ENCODE measurements at regions not wholly inside any gene's neighbourhood (a gene's known extent, or its start where the extent isn't known, plus 50 kb on each side); places are given as distances from the start of the nearest gene placed in this dataset.
A peak's percentile ranks its signal among the peaks of the same experiment; 100 is the strongest.

DNA sequence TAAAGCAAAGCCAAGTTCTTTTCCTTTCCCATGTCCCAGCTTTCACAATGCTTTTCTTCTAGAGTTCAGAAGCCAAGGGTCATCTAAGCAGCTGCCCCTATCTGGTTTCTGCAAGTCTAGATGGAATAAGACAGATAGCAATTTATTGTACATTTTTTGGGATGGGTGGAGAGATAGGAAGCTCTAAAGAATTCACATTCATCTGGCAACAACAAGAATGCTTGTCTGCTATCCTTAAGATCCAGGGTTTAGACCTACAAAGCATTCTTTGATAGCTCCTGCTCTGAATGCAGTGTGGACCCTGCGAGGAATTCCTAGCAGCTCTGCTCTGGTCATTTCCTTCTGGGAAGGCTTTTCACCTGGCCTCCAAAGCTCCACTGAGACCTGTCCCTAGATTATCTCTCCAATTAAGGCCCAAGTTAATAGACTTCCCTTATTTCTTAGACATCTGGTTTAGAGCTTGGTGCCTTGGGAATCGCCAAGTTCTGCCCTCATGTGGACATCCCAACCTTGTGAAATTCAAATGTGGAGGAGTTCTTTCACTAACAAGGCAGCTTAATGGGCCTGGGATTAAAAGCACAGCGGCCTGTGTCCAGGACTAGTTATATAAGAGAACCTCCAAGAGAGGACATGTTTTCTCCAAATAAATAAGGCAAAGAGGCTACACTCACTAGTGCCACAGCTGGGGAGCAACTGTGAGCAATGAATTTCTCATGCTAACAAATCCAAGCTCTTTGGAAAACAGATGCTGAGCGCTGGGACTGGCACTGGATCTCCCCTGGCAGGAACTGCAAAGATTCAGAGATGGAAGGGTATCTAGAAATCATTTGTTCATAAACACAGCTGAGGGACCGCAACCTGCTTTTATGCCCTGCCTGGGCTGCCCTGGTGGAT lies 384.5 kb upstream of the DDHD1 start:
- no peak for DNase-seq

DNA sequence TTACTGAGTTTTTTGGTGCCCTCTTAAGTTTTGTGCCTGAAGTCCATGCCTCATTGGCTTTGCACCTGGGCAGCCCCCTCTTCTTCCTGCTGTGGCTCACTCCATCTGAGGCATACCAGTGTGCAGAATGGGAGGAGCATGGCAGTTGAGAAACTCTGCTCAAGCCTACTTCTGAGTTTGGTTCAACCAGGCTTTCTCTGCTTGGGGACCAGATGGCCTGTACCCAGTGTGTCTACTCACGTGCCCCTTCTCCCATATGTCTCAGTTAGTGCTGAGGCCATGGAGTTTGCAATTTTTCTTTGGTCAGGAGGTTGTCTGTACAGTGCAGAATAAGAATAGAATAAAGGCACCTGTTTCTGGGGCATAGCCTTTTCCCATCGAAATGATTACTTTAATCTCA lies 383.3 kb upstream of the DDHD1 start:
- no peak for DNase-seq

DNA sequence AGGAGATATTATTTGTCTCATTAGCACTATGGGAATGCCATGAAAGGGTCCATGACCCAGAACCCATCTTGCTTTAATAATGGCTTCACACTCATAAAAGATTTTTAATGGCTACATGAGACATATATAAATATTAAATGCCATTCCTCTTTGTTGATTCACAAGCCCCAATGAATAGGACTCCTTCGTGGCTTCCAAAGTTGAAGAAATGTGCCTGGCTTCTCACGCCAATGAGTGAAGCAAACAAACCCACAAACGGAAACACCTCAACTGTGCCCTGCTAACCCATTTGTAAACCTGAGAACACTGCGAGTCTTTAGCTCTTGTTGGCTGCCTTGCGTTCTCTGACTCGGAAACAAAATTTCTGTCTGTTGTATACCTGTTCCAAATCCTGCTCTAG lies 381.7 kb upstream of the DDHD1 start:
- no peak for DNase-seq

DNA sequence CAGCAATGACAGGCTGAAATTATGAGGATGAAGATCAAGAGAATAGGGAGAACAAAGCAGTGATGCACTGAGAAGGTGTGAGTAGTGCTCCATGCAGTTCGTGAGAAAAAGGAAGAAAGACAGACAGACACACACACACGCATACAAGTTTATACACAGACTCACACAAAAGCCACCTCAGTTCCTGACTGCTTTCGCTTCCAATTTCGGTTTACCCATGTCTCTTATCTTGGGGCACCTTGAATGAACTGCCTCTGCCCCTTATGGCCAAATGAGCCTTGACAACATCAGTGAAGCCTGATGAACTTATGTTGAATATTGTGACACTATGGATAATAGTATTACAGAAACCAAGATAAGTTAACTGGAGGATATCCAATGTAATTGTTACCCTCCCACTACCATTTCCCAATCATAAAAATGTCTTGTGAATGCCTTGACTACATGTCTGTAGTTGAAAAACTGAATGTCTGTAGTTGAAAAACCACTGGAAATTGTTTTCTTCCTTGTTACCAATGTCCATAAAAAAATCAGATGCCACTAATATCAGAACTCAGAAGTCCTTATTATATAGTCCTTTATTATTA lies 380.4 kb upstream of the DDHD1 start:
- DNase-seq: no peak

DNA sequence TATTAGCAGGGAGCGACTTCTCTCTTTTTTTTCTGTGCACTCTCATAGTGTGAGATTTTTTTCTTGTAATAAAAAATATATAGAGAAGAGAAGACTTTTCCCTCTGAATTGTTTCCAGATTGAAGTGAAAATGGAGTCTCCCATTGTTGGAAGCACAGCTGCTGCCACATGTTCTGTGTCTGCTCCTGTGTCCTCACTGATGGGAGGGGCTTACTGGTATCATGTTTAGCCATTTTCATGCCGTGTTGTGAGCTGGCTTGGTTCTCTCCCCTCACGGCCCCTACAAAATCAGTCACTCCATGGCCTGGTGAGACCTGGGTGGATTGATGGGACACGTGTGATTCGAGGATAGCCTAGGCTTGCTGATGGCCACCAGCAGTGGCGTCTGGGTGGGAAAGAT lies 379.7 kb upstream of the DDHD1 start:
- DNase-seq: no peak

DNA sequence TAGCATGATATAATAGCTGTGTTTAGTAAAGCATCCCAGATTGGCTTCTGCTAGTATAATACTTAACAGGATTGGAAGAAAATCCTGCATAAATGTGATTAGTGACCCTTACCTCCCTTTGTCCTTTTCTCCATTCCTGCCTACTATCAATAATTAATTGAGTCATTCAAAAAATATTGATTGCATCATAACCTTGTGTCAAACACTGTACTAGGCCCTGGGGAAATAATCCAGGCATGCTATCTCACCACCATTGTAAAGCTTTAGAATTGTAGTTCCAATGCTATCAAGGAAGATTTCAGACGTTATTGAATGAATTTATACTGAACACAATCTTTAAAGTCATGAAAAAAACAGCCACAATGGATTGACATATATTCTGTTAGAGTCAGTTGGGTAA lies 378.6 kb upstream of the DDHD1 start:
- DNase-seq: no peak

DNA sequence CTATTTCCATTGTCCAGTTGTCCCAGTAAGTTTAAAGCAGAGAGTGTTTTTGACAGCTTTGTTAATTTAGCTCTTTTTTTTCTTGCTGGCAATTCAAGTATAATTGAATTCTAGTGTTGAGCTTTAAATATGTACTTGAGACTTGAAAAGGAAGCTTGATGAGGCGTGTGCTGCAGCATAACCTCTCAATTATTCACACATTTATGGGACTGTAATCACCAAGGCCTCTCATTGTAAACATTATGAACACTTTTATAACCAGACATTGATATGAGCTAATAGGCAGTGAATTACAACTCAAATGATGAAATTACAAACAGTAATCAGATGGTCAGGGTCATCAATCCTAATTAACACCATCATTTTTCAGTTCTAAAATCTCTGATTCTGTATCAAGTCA lies 378.0 kb upstream of the DDHD1 start:
- DNase-seq: no peak

DNA sequence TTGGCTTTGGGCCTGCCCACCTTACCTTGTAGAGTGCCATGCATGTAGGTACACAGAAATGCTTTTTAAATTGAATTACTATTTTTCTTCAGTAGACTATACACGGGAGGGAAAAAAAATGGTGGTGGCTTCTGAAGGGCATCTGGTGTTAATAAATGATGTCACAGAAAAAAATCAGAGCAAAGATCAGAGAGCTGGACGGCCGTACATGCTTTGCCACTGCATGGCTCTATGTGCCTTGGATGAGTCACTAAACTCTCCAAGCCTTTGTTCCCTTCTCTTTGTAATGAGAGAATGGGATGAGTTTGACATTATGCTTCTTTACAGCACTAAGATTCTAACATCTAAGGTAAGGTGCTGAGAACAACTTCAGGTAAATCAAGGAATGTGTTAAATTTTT lies 376.4 kb upstream of the DDHD1 start:
- DNase-seq: no peak

DNA sequence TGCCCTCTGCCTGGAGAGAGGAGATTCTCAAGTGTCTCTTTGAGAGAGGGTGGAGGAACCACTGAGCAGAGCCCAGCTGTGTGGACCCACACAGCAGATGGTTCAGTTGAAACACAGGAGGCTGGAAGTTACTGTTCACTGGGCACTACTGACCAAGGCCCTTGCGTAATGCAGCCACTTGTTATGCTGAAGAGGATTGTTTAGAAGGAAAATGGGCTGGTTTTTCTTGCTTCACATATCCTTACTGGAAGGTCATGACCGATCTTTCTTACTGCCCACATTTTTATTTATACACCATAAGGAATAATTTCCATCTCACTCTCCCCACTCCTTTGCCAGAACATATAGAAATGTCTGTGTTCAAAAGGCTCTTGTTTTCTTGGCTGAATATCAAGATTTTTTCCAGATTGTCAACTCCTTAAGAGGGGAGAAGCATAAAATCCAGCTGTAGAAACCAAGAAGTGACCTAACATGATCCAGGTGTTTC lies 375.1 kb upstream of the DDHD1 start:
- no peak for DNase-seq

DNA sequence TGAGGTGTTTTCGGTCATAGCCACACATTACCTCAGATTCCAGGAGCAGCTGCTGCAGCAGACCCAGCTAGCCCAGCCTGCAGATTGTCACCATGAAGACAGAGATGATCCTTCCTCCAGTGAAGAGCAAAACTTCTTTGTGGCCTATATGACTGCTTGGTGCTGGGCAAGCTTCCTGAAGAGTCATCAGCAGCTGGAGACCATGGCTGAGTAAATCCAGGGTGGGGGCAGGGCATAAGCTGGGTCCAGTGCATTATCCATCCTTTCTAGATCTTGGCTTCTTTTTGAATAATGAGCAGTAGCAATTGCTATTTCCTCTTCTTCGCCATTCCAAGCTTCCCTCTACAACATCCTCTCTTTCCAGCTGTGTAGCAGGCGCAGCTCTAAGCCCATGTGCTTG lies 373.1 kb upstream of the DDHD1 start:
- DNase-seq: no peak

DNA sequence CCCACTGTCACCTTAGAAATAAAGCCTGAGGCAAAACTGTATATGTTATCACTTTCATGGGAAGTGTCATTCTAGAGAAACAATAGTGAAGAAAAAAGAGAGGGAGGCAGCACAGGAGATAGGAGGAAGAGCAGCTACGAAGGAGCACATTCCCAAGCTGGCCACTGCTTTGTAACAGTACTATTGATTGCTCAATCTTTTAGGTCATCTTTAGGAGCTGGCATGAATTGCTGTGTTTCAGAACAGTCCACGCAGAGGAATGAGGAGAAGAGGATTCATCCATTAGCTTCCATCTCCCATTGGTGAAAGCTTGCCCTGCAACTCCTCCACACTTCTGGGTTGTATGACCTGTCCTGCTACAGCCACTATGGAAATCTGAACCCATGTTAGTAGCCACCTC lies 372.5 kb upstream of the DDHD1 start:
- DNase-seq: no peak

DNA sequence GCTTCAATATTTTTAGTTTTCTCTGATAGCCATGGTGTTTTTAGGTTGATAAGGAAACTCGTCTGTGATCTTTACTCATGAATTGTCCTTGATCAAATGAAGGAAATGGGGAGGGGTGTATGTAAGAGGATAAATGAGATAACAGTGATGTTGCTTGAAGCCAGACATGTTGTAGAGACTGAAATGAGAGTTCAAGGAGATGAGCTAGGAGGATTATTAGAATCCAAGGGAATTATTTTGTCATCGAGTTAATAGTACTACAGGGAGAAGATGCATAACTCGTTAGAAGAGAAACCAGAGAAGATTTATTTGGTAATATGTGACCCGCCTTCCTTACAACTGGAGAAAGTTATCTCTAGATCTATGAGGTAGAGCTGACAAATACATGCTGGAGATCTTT lies 371.3 kb upstream of the DDHD1 start:
- DNase-seq: no peak

DNA sequence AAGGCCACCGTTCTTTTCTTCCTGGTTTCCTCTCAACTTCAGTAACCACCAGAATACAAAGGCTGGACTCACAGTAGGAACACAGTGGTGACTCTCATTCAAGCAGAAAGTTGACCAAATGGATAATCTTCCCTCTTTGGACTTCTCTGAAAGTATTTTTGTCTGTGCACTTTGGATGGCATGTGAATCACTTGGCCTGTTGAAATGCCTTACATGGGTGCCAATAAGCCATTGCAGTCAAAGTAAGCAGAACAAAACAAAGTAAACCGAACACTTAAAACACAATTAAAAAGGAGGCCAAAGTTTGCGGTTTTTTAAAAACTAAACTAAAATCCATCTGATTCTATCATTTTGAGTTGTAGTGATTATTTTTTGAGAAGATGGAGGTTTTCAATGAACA lies 370.1 kb upstream of the DDHD1 start:
- DNase-seq: no peak

DNA sequence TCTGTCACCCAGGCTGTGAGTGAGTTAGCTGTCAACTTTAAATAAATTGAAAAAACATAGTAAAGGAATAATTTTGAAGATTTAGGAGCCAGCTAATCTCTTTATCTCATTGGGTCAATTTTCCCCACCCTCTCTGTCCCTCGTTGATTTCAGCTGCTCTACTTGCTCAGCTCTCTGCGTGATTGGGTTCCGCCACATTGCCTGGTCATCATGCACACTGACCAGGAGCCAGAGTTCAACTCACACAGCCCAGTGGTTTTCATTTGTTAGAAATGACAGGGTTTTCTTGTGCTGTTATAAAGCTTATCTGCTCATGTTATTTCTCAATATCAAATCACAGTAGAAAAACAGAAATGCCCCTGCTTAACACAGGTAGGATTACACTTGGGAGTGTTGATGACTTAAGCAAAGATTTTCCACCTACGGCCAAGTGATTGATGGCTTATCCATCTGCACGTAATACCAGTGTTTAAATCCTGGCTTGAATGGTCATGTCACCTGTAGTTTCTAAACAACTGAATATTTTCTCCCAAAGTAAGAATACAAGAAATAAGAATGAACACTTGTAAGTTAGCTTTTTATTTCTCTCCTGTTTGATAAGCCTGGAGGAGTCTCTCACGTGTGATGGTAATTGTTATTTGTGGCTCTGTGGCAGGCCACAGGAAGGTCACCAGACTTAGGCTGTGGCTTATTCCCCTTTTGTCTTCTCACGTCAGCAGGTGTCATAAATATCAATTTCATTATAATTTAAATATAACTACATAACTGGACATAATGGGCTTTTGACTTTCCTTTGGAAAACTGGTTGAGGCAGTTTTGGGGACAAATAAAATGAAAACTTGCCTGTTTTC lies 367.2 kb upstream of the DDHD1 start:
- DNase-seq: no peak

DNA sequence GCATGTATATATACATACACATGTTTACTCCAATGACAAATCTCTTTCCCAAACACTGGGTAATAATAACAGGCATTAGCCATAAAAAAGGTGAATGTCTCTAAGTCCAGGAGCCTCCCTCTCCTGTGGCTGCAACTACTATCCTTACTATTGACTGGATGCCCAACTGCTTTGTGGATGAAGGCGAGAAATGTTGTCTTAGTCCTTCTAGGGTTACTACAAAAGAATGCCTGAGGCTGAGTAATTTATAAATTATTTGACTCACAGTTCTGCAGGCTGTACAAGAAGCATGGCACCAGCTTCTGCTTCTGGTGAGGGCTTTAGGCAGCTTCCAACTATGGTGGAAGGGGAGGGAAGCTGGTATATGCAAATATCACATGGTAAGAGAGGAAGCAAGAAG lies 366.0 kb upstream of the DDHD1 start:
- no peak for DNase-seq

DNA sequence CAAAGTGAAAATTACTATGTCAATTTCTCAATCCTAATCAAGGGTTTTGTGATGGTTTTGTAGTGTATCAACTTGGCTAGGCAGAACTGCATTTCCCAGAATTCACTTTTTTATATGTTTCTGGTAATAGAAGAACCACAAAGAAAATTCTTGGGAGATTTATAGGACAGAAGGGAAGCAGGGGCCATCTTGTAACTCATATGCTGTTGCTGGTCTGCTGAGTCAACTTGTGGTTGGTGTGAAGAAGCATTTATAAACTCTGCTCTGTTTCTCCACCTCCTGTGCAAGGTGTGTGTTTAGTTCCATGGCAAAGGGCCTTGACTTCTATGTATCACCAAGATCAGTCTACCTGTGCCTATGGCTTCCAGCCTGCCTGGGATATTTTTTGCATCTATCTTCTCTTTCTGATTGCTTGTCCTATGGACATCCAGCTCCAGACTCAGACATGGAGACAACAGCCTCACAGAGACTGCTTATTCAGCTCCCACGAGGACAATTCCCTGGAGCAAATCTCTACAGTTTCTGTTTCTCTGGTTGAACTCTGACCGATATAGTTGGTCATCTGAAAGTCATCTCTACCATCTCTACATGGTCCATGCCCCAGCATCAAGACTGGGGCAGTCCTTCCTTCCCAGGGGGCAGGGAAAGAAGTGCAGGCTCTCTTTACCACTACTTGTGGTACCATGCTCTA lies 364.3 kb upstream of the DDHD1 start:
- no peak for DNase-seq

DNA sequence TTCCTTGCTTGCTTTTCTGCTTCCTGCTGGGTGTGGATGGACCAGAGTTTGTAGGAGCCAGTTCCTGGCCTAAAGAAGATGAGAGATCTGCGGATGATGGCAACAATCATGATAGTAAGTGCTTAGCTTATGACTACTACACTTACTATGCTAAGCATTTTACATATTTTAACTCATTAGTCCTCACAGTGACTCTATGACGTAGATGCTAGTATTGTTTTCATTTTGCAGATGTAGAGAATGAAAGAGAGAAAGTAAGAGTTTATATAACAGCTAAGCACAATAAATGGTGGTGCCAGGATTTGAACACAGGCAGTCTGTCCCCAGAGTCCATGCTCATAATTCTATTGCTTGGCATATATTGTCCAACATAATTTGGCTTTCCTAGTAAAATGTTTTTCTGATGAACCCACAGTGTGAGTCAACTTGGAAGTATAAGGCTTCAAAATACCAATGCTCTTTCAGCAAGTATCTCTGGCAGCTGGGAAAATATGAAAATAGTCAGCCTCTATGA lies 363.2 kb upstream of the DDHD1 start:
- peak; percentile 25 for DNase-seq

DNA sequence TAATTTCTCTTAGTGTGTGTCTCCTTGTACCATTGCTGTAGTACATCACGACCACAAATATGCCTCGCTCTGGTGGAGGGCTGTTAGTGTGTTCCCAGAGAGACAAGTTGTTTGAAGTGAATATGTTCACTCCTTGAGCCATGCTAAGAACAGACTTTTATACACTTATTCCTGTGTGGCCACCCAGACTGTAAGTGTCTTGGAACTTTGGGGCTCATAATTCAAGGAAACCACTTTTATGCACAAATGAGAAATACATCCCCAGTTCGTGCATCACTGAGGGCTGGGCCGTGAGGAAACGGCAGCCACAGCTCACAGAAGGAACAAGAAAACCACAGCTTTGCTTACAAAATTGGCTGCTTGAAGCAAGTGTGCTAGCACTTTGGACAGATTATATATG lies 362.2 kb upstream of the DDHD1 start:
- DNase-seq: no peak

DNA sequence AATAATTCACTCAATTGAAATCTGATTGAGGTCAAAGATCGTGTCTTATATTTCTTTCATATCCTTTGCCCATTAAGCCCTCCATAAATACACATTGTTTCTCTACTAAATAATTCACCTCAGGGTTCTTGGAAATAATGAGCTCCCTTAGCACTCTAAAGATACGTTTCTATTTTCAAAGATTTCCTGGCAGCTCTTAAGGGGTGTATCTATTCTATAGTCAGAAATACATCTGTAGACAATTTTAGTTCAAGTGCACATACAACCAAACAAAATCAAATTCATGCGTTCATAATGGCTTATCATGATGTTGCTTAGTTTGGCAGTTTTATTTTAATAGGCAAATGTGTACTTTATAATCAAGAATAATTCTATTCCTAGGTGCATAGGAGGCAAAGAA lies 361.1 kb upstream of the DDHD1 start:
- DNase-seq: no peak

DNA sequence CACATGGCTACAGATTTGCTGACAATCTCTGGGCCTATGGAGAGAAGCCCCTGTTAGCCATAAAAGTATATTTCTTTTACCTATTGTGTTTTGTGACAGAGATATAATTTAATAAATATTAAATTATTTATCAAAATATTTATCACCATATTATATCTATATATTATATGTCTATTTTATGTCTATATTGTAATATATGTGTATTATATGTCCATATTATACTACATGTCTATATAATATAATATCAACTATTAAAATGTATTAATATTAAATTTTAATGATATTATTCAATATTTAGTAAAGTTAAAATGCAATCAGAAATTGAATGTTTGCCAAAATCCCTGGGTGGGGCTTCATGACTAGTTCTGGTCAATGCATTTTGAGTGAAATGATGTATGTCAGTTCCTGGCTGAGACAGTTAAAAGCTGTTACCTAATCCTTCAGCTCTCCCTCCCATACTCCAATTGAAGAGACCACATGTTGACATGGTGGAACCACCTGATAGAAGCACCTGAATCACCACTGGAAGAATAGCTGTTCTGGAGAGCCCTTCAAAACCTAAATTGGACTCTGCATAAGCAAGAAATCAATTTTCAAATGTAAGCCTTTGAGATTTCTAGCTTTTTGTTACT lies 357.3 kb upstream of the DDHD1 start:
- no peak for DNase-seq

DNA sequence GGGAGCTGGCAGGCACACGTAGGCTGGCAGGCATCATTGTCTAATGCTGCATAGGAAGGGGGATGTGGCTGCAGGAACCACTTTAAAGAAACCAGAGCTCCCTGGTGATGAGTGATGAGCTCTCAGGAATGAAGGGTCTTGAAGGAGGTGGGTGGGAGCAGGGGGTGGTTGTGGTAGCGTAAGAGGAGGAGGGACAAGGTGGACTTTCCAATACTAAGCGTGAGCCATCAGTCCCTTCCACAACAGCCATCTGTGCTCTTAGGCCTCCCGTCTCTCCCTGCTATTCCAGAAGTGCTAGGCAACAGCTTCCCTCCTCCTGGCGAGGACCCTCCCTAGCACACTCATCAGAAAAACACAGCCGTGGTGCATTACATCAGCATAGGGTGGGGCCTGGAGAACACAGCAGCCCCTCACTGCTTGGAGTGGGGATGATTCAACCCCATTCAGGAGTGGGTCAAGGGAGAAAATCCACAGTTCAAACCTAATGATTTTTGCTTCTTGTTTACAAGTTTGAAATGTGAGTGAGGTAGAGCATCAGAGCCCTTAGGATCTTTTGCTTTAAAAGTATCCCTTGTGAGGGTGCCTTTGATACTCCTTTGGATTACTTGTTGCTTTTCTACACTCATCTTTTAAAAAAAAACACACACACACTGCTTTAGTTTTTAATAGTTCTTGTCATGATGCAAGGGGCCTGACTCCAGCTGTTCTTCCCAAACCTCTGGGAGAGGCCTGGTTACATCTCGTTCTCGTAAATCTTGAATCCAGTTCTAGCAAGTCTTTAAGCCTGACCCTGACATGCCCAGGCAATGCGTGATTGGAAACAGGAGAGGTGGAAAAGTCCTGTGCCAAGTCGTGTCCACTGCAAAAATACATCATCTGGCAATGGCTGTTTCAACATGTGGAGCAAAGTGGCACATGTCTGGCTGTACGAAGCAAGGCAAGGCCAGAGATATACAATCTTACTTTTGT lies 356.4 kb upstream of the DDHD1 start:
- peak; percentile 42 for DNase-seq

Measured in eye (tissue), 1 donor.